Endothelial cell (in vitro differentiated cells): ENCODE measurements at regions not wholly inside any gene's neighbourhood (a gene's known extent, or its start where the extent isn't known, plus 50 kb on each side); places are given as distances from the start of the nearest gene placed in this dataset.

Experiments used
- DNase-seq: peaks from one replicate; pipeline ENCODE4 v3.0.0; 2021; ENCODE audit warnings: low spot score
- H3K27ac Mint-ChIP-seq: one replicate; pipeline ENCODE4 v1.8.0; 2021; ENCODE audit warnings: mixed read lengths, inconsistent platforms; ENCODE audit not compliant: unreplicated experiment
- H3K27me3 Mint-ChIP-seq: one replicate; pipeline ENCODE4 v1.8.0; 2021; ENCODE audit warnings: mild to moderate bottlenecking, moderate library complexity, mixed read lengths, inconsistent platforms; ENCODE audit not compliant: unreplicated experiment
- H3K36me3 Mint-ChIP-seq: one replicate; pipeline ENCODE4 v1.8.0; 2021; ENCODE audit warnings: mild to moderate bottlenecking, low read depth, mixed read lengths, inconsistent platforms; ENCODE audit not compliant: unreplicated experiment
- H3K4me1 Mint-ChIP-seq: one replicate; pipeline ENCODE4 v1.8.0; 2021; ENCODE audit warnings: mild to moderate bottlenecking, mixed read lengths, inconsistent platforms; ENCODE audit not compliant: unreplicated experiment
- H3K4me3 Mint-ChIP-seq: one replicate; pipeline ENCODE4 v1.8.0; 2021; ENCODE audit warnings: mild to moderate bottlenecking, mixed read lengths, inconsistent platforms; ENCODE audit not compliant: unreplicated experiment
- H3K9me3 Mint-ChIP-seq: one replicate; pipeline ENCODE4 v1.8.0; 2021; ENCODE audit warnings: mixed read lengths, inconsistent platforms; ENCODE audit not compliant: unreplicated experiment
- TF ChIP-seq, protein P1 (sequence below): fragments of 200-600 bp; sonication (generic); IDR thresholded peaks from one replicate; pipeline ENCODE4 v1.5.0; 2021; ENCODE audit warnings: antibody characterized with exemption; ENCODE audit not compliant: unreplicated experiment

DNA sequence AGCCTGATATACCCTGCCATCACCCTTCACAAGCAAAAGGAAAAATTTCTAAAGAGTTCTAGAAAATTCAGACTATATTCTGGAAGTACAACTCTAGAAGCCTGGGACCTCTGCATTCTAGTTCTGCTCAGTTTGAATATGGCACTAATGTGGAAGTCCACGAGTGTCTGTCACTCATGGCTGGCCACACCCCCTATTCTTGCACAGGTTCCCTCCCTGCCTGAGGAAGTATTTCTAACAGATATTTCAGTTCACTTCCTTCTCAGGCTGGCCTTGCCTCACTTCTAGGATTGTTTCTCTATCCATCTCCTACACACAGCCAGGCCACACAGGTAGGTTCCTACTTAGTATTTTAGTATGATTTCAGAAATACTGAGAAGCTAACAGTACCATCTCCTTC is 67.4 kb downstream of the PHLDA1 start:
- peaks cover 24% of the 10 kb centered on the region for H3K4me1 Mint-ChIP-seq
- H3K9me3 Mint-ChIP-seq, result no peaks in the 10 kb centered on the region
- DNase-seq, result no peak
- H3K36me3 Mint-ChIP-seq, result peaks cover 5% of the 10 kb centered on the region
- no peak overlapping the region for H3K4me3 Mint-ChIP-seq
- no peak overlapping the region for H3K27ac Mint-ChIP-seq
- TF ChIP-seq, protein P1, sequence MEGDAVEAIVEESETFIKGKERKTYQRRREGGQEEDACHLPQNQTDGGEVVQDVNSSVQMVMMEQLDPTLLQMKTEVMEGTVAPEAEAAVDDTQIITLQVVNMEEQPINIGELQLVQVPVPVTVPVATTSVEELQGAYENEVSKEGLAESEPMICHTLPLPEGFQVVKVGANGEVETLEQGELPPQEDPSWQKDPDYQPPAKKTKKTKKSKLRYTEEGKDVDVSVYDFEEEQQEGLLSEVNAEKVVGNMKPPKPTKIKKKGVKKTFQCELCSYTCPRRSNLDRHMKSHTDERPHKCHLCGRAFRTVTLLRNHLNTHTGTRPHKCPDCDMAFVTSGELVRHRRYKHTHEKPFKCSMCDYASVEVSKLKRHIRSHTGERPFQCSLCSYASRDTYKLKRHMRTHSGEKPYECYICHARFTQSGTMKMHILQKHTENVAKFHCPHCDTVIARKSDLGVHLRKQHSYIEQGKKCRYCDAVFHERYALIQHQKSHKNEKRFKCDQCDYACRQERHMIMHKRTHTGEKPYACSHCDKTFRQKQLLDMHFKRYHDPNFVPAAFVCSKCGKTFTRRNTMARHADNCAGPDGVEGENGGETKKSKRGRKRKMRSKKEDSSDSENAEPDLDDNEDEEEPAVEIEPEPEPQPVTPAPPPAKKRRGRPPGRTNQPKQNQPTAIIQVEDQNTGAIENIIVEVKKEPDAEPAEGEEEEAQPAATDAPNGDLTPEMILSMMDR, result no peak
- H3K27me3 Mint-ChIP-seq, result peaks cover 3% of the 10 kb centered on the region

DNA sequence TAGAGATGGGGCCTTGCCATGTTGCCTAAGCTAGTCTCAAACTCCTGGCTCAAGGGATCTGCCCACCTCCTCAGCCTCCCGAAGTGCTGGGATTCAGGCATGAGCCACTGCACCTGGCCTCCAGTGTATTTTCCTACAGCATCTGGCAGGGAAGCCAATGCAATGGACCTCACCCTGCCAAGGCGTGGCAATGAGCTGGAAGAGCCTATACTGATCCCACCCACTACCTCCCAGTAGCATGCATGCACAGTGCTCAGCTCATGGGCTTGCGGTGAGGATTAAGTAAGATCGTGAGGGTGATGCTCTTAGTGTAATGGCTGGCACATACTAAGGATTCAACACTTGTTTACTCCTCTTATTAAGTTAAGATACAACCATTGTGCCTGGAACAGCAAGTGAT is 69.7 kb downstream of the PHLDA1 start:
- H3K4me1 Mint-ChIP-seq, result peaks cover 21% of the 10 kb centered on the region
- DNase-seq, result no peak
- TF ChIP-seq, protein P1, result no peak
- no peaks in the 10 kb centered on the region for H3K9me3 Mint-ChIP-seq
- H3K4me3 Mint-ChIP-seq, result no peak overlapping the region
- peaks cover 3% of the 10 kb centered on the region for H3K27me3 Mint-ChIP-seq
- no peak overlapping the region for H3K27ac Mint-ChIP-seq
- H3K36me3 Mint-ChIP-seq, result peaks cover 5% of the 10 kb centered on the region

DNA sequence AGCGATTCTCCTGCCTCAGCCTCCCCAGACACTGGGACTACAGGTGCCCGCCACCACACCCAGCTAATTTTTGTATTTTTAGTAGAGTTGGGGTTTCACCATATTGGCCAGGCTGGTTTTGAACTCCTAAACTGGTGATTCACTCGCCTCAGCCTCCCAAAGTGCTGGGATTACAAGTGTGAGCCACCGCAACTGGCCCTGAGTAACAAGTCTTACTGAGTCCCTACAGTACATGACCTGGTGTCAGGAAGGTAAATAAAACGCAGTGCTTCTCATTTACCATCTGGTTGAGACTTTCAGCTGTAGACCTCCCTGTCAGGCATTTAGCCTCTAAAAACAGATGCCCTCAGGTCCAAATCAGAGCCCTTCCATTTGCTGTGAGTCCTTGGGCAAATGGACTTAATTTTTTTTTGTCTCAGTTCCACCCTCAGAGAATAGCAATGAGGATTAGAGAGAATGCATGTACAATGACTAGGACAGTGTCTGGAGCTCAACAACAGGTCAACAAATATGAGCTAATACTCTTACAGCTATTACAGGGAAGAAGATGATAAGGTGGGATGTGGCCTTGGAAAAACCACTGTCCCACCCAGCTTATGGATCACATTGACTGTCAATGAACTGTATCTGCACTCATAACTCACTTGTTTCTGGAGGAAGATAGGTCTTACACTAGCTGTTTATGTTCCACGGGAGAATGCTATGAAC is 70.5 kb downstream of the PHLDA1 start:
- Mint-ChIP-seq H3K27ac (no peak overlapping the region), H3K4me1 (peaks cover 21% of the 10 kb centered on the region), H3K4me3 (no peak overlapping the region), H3K9me3 (no peaks in the 10 kb centered on the region), H3K36me3 (peaks cover 5% of the 10 kb centered on the region), H3K27me3 (peaks cover 3% of the 10 kb centered on the region)
- no peak for DNase-seq
- TF ChIP-seq, protein P1, result no peak

DNA sequence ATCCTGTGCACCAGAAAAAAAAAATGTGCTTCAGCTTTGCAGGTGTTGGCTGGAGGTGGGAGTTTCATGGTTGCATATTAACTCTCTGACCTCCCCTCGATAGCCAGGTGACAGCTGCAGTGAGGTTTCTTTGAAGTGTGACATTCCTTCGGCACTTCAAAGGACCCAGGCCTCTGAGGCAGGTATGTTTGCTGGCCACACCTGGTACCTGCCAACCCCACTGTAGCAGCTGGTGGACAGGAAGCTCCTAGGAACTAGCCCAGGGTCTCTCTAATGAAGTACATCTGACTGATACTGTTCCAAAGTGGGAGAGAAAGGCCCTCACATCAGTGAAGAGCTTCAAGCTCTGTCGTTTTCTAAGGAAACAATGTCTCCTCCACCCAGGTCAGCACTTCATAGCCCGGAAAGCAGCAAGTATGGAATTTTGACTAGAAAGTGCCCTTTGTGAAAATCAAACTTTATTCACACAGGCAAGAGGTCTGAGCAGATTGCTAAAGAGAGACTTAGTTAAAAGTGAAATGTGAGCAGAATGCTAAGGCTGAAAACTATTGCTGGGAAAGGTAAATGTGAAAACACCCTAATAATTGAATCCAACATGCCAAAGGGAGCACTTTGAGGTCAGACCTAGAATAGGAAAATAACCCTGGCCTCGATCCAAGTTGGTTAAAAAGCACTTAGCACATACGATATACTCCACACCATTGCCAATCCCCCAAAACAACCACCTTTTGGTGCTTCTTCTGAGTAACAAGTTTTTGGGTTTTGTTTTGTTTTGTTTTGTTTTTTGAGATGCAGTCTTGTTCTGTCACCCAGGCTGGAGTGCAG is 71.3 kb downstream of the PHLDA1 start:
- TF ChIP-seq, protein P1, result no peak
- no peaks in the 10 kb centered on the region for H3K9me3 Mint-ChIP-seq
- peaks cover 3% of the 10 kb centered on the region for H3K27me3 Mint-ChIP-seq
- no peak overlapping the region for H3K27ac Mint-ChIP-seq
- peaks cover 21% of the 10 kb centered on the region for H3K4me1 Mint-ChIP-seq
- H3K4me3 Mint-ChIP-seq, result no peak overlapping the region
- peaks cover 5% of the 10 kb centered on the region for H3K36me3 Mint-ChIP-seq
- DNase-seq, result no peak

DNA sequence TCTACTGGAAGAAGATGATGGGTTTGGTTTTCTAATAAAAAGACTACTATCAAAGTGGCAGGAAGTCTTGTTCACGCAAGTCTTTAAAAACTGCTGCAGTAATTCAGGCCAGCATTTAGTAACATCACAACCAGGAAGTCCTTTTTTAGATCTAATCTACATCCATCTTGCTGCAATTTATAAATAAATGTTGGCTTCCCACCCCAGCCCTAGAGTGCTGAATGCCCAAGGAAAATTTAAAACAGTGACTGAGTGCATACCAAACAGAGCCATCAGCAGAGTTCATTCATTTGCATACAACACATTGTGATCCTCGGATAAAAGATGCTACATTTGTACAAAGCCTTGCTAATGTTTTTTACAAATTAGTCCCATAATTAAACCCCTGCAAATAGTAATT is 72.1 kb downstream of the PHLDA1 start:
- Mint-ChIP-seq H3K4me1 (peaks cover 20% of the 10 kb centered on the region), H3K36me3 (peaks cover 5% of the 10 kb centered on the region), H3K27me3 (peaks cover 3% of the 10 kb centered on the region), H3K9me3 (no peaks in the 10 kb centered on the region), H3K4me3 (no peak overlapping the region), H3K27ac (no peak overlapping the region)
- TF ChIP-seq, protein P1, result no peak
- no peak for DNase-seq
